Heart left ventricle (tissue), 16 donors: ENCODE measurements at regions not wholly inside any gene's neighbourhood (a gene's known extent, or its start where the extent isn't known, plus 50 kb on each side); places are given as distances from the start of the nearest gene placed in this dataset.
"Not testable (repeated sequence)": the region's sequence is repeated elsewhere in the genome, so short reads cannot be mapped to it uniquely, and the experiment has no call there.

Experiments
- ATAC-seq, 4 donors: fragments of 200-7000 bp; cut with Tn5 transposase; one replicate each; pipeline ENCODE4 v1.9.1; 2020 to 2022; ENCODE audit warnings: moderate library complexity in 4 of 4, mild to moderate bottlenecking in 3 of 4, moderate number of reproducible peaks in 1 of 4
- DNase-seq, 5 donors: peaks; one replicate each; pipeline ENCODE4 v3.0.0-alpha.2; 2020
- H3K27ac ChIP-seq, 12 donors: fragments of 200-600 bp; sonication (generic) in 4 of 12; one replicate each; pipeline versions ENCODE4 v1.5.0 to v1.8.0; 2016 to 2022; ENCODE audit warnings: mild to moderate bottlenecking in 2 of 12
- H3K27me3 ChIP-seq, 9 donors: fragments of 200-600 bp; sonication (generic) in 2 of 9; one replicate each; pipeline versions ENCODE4 v1.5.1 to v1.8.0; 2016 to 2022; ENCODE audit warnings: mild to moderate bottlenecking in 3 of 9
- H3K36me3 ChIP-seq, 9 donors: fragments of 200-600 bp; sonication (generic) in 2 of 9; one replicate each; pipeline versions ENCODE4 v1.5.0 to v1.8.0; 2018 to 2022; ENCODE audit warnings: mild to moderate bottlenecking in 2 of 9
- H3K4me1 ChIP-seq, 12 donors: fragments of 200-600 bp; sonication (generic) in 4 of 12; one replicate each; pipeline versions ENCODE4 v1.5.0 to v1.8.0; 2016 to 2022; ENCODE audit warnings: mild to moderate bottlenecking in 3 of 12
- H3K4me3 ChIP-seq, 12 donors: fragments of 200-600 bp; sonication (generic) in 4 of 12; one replicate each; pipeline versions ENCODE4 v1.5.0 to v1.8.0; 2017 to 2022; ENCODE audit warnings: mild to moderate bottlenecking in 9 of 12, moderate library complexity in 4 of 12
- H3K9me3 ChIP-seq, 12 donors: fragments of 200-600 bp; sonication (generic) in 4 of 12; one replicate each; pipeline versions ENCODE4 v1.5.0 to v1.8.0; 2016 to 2022; ENCODE audit warnings: mild to moderate bottlenecking in 1 of 12
- CTCF ChIP-seq, 12 donors: fragments of 200-600 bp; sonication (generic) in 4 of 12; IDR thresholded peaks; one replicate each; pipeline versions ENCODE4 v1.5.0 to v1.8.0; 2018 to 2022; ENCODE audit warnings: antibody characterized with exemption in 12 of 12, mild to moderate bottlenecking in 5 of 12
- POLR2A ChIP-seq, 2 donors: fragments of 450-650 bp; IDR thresholded peaks; one replicate each; pipeline ENCODE4 v1.6.1; 2017; ENCODE audit warnings: antibody characterized with exemption in 2 of 2, mild to moderate bottlenecking in 2 of 2, moderate library complexity in 2 of 2
- WGBS, 4 donors: extraction: QIAGEN DNeasy Blood & Tissue Kit in 2 of 4; methylation state at CpG; one replicate each; pipeline versions ENCODE4 v1.1.5 to v1.1.7; 2013 to 2018; 5-methylcytosine and 5-hydroxymethylcytosine counted together
- intact Hi-C, 10 donors: fragments of 100-400 bp; cut with DNase I; formaldehyde crosslinking; loops; one replicate each; pipeline versions ENCODE4 v1.11.1 to v1.14.2; 2022
- donor health status: ischemic (EF 13 %, LVEDD 7.1; RV severe dilation, severe dysfunction).
- donor health status: healthy with polysubstance abuse.
- donor health status: DM: no; HTN: yes; CAD: no.
- donor health status: DM: no; HTN: no; CAD: no.
- donor health status: ischemic (EF 25% LVEDD 6.9; RV normal size, moderate dysfunction).
- donor health status: ischemic (EF 25% LVEDD 5.7; RV mildly dilated, moderate dysfunction).
- donor health status: healthy.
- donor health status: DM: yes; HTN: yes; CAD: no.
- donor health status: ischemic (EF 35%, LVEDD 5.7; RV mildly dilated, moderate dysfunction).
- donor health status: nonischemic (EF 11% LVEDD 7.7; RV severe dilation, severe dysfunction).
- donor health status: DM: yes; HTN: yes; CAD: no.
- donor health status: PGD.
- donor health status: ischemic (EF 29% LVEDD 5.4; RV normal size, mild dysfunction).
- donor health status: nonischemic (EF 23%, LVEDD 6.1; RV moderate dilation, normal function).

GRCh38 chr10:33914746-33915145 lies 580.3 kb upstream of the NRP1 start:
- TF ChIP-seq CTCF (IDR thresholded peaks at IDR 0.05), result no peak
- no peak for TF ChIP-seq POLR2A (IDR thresholded peaks at IDR 0.05)
- Histone ChIP-seq H3K9me3 (peaks cover 0 to 1% (median 0%) of the 10 kb centered on the region in 12 donors), H3K27ac (no peak overlapping the region), H3K36me3 (no peaks in the 10 kb centered on the region), H3K27me3 (no peaks in the 10 kb centered on the region), H3K4me3 (no peak overlapping the region), H3K4me1 (no peaks in the 10 kb centered on the region)
- DNase-seq (no peak), ATAC-seq (no peak)
- intact Hi-C loops, result no loop called here
- WGBS, 4 donors, result 94 to 98% (median 97%) methylated on average over 2 of the region's 2 CpGs

- Histone ChIP-seq H3K4me3 (no peak overlapping the region), H3K27ac (no peak overlapping the region), H3K9me3 (no peaks in the 10 kb centered on the region), H3K4me1 (no peaks in the 10 kb centered on the region), H3K27me3 (no peaks in the 10 kb centered on the region), H3K36me3 (no peaks in the 10 kb centered on the region)
- ATAC-seq (no peak), DNase-seq (no peak)
- TF ChIP-seq CTCF (IDR thresholded peaks at IDR 0.05) (no peak), POLR2A (IDR thresholded peaks at IDR 0.05) (no peak)
- intact Hi-C loops, result no loop called here
- WGBS, 4 donors, result 91 to 96% (median 94%) methylated on average over 3 of the region's 3 CpGs
Measured at GRCh38 chr10:33913194-33913593, 578.7 kb upstream of the NRP1 start.

GRCh38 chr10:33909476-33909875 lies 575.0 kb upstream of the NRP1 start:
- H3K4me1 ChIP-seq, H3K27ac ChIP-seq, H3K9me3 ChIP-seq, H3K27me3 ChIP-seq, ATAC-seq, DNase-seq, intact Hi-C loops, H3K4me3 ChIP-seq, H3K36me3 ChIP-seq: not testable (repeated sequence)
- WGBS, 4 donors, result 92 to 97% (median 94%) methylated on average over 4 of the region's 4 CpGs

- H3K27ac ChIP-seq, result peak overlapping the region in 5 of 12 donors; percentile 7 to 50 (median 40)
- intact Hi-C loops, result no loop called here
- DNase-seq, result no peak
- no peaks in the 10 kb centered on the region for H3K27me3 ChIP-seq
- TF ChIP-seq CTCF (IDR thresholded peaks at IDR 0.05) (no peak), POLR2A (IDR thresholded peaks at IDR 0.05) (no peak)
- H3K36me3 ChIP-seq, result no peaks in the 10 kb centered on the region
- H3K4me1 ChIP-seq, result peaks cover 0 to 26% (median 5%) of the 10 kb centered on the region in 12 donors
- H3K4me3 ChIP-seq, result no peak overlapping the region
- 60 to 66% (median 63%) methylated on average over 2 of the region's 2 CpGs for WGBS, 4 donors
- peaks cover 0 to 12% (median 0%) of the 10 kb centered on the region in 12 donors for H3K9me3 ChIP-seq
- ATAC-seq, result peak in 2 of 4 donors; percentile 48 to 73
Measured at GRCh38 chr10:33901166-33901565, 566.7 kb upstream of the NRP1 start.

- Histone ChIP-seq H3K4me1 (peaks cover 0 to 26% (median 5%) of the 10 kb centered on the region in 12 donors), H3K9me3 (peaks cover 0 to 12% (median 0%) of the 10 kb centered on the region in 12 donors), H3K4me3 (no peak overlapping the region), H3K36me3 (no peaks in the 10 kb centered on the region), H3K27me3 (no peaks in the 10 kb centered on the region), H3K27ac (peak overlapping the region in 4 of 12 donors; percentile 5 to 50 (median 29))
- ATAC-seq (peak in 2 of 4 donors; percentile 37 to 46), DNase-seq (no peak)
- no peak for TF ChIP-seq POLR2A (IDR thresholded peaks at IDR 0.05)
- TF ChIP-seq CTCF (IDR thresholded peaks at IDR 0.05), result no peak
- WGBS, 4 donors, result 58 to 72% (median 62%) methylated on average over 2 of the region's 2 CpGs
- intact Hi-C loops, result no loop called here
Measured at GRCh38 chr10:33900596-33900995, 566.1 kb upstream of the NRP1 start.
